ENCODE measurements at regions not wholly inside any gene's neighbourhood (a gene's known extent, or its start where the extent isn't known, plus 50 kb on each side); places are given as distances from the start of the nearest gene placed in this dataset.

GRCh38 chr13:34414616-34415015 is 527.5 kb upstream of the NBEA start:
- TF ChIP-seq POLR2AphosphoS5 (IDR thresholded peaks at IDR 0.05) (no peak), POLR2A (IDR thresholded peaks at IDR 0.05) (no peak), CTCF (IDR thresholded peaks at IDR 0.05 in 8 of 11, conservative IDR thresholded peaks at IDR 0.05 in 3 of 11) (no peak)

Data from spleen (tissue), 7 donors.